ENCODE measurements at regions not wholly inside any gene's neighbourhood (a gene's known extent, or its start where the extent isn't known, plus 50 kb on each side); places are given as distances from the start of the nearest gene placed in this dataset.

DNA sequence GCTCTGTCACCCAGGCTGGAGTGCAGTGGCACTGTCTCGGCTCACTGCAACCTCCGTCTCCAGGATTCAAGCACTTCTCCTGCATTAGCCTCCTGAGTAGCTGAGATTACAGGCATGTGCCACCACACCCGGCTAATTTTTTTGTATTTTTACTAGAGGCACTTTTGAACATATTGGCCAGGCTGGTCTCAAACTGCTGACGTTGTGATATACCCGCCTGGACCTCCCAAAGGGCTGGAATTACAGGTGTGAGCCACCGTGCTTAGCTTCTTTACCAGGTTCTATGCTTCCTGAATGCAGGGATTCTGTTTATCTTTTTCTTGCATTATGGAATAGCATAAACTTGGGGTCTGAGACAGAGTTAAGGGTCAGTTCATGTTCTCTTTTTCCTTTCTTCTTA, 317.9 kb upstream of the RBFOX1 start:
- no peak for DNase-seq (ENCODE audit: low read depth in 2 of 2)

- DNase-seq (ENCODE audit: low read depth in 2 of 2), result no peak
Observed at GRCh38 chr16:7013990-7014389, 318.7 kb upstream of the RBFOX1 start.

DNA sequence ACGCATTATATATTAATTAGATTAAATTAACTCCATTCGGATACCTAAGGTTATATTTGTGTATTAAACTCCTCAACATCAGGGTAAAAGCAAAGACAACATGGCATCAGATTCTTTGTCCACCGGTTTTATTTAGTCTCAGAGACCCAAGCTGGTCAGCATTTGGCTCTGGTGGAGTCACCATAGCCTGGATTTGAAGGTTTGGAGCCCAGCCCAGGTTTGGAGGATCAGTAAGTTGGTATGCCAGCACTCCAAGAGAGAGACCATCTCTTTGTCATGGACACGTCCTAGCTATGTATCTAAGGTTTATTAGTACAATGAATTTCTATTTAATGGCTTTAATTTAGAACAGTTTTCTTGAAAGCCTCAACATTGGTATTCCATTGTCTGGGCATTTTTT, 328.4 kb upstream of the RBFOX1 start:
- DNase-seq (ENCODE audit: low read depth in 2 of 2), result no peak

DNA sequence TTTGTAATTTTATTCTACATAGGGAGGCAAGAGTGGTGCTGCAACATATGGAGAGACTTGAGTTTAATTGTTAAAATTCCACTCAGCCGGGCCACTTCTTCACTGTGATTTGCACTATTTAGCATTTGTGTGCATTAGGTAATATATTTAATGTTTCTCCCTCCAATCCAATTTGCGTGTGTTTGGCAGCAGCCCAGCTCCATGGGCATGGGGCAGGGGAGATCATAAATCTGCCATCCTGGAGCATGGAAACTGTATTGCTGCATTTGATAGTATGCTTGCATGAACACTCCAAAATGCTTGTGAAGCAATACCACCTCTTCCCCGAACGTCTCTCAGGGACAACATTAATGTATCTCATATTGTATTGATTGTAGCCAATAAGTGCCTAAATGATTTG, 339.1 kb upstream of the RBFOX1 start:
- no peak for DNase-seq (ENCODE audit: low read depth in 2 of 2)

DNA sequence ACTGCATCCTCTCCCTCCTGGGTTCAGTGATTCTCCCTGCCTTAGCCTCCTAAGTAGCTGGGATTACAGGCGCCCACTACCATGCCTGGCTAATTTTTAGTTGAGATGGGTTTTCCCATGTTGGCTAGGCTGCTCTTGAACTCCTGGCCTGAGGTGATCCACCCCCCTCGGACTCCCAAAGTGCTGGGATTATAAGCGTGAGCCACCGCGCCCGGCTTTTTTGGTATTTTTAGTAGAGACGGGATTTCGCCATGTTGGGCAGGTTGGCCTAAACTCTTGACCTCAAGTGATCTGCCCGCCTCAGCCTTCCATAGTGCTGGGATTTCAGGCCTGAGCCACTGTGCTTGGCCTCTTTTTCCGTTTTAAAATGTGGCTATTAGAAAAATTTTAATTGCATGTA, 343.8 kb upstream of the RBFOX1 start:
- no peak for DNase-seq (ENCODE audit: low read depth in 2 of 2)

- DNase-seq (ENCODE audit: low read depth in 2 of 2), result no peak
Observed at GRCh38 chr16:6977916-6978315, 354.7 kb upstream of the RBFOX1 start.

DNA sequence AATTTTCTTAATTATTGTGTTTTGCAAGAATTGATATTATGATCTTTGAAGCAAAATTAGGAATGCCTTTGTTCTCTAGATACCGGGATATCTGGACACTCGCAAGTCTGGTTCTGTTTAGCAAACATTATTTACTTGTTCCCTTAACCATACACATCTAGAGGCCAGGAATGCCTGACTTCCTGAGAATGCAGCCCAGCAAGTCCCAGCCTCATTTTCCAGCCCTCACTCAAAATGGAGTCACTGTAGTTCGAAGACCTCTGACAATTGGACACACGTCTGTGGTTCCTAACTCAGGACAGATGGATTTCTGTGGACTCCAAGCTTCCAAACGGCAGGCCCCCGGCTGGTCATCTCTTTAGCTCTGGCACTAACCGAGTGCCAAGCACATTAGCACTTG, 355.4 kb upstream of the RBFOX1 start:
- DNase-seq (ENCODE audit: low read depth in 2 of 2), result no peak

DNA sequence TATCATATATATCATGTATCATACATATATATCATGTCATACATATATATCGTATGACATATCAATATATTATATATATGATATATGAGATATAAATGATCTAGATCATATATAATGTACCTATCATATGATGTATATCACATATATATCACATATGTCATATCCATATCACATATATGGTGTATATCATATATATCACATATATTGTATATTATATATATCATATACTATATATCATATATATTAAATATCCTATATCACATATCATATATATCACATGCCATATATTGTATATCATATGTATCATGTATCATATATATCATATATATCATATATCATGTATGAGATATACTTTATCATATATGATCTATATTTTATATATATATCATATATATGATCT, 355.9 kb upstream of the RBFOX1 start:
- no peak for DNase-seq (ENCODE audit: low read depth in 2 of 2)

DNA sequence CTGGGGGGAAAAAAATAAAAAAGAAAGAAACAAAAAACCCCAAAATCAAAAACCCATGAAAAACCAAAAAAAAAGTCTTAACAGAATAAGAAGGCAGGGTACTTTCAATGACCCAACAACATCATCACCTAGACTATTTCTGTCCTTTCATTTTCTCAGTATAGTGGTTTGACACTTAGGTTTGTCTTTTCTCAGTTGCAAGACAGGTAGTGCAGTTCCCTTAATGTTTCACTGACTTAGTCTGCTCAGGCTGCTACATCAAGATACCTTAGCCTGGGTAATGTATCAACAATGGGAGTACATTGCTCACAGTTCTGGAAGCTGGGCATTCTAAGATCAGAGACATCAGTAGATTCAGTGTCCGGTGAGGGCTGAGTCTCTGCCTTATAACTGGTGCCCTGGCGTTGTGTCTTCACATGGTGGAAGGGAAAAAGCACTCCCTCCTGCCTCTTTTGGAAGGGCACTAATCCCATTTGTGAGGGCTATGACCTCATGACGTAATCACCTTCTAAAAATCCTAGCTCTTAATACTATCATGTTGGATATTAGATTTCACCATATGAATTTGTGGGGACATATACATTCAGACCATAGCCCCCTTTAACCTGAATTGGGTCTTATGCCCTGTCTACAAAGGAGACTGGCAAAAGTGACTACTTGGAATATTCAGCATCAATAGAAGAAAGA, 362.3 kb upstream of the RBFOX1 start:
- DNase-seq (ENCODE audit: low read depth in 2 of 2), result no peak

- no peak for DNase-seq (ENCODE audit: low read depth in 2 of 2)
Observed at GRCh38 chr16:6969594-6969993, 363.1 kb upstream of the RBFOX1 start.

DNA sequence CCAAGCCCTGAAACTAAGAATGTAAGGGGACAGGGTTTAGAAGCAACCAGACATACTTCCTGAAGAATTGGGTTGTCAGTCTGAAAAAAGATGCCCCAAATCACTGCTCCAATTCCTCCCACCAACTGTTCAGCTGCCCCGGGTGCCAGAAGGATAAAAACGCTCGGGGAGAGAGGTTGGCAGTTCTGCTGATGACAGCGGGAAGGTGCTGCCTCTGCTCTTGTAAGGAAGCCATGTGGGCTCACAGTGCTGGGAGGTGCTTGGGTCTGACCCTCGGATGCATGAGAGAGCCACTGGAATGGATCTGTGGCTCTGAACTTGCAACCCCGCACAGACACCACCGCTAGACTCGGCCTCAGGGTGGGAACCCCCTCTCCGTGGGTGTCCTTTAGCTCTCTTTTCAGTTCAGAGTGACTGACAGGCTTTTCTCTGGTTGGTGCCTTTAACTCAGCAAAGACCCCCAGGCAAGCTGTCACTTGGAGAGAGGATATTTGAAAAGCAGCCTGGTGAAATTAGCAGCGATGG, 364.8 kb upstream of the RBFOX1 start:
- no peak for DNase-seq (ENCODE audit: low read depth in 2 of 2)

DNA sequence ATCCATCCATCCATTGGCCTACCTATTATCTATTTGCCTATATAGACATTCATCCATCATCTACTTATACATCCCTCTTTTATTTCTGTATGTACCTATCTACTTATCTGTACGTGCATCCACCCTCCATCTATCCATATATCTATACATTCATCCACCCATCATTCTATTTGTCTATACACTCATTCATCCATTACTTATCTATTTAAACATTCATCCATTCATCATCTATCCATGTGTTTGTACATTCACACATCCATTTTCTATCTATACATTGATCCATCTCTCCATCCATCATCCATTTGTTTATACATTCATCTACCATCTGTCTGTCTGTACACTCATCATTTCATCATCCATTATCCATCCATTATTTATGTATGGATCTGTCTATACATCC, 365.7 kb upstream of the RBFOX1 start:
- DNase-seq (ENCODE audit: low read depth in 2 of 2), result no peak

DNA sequence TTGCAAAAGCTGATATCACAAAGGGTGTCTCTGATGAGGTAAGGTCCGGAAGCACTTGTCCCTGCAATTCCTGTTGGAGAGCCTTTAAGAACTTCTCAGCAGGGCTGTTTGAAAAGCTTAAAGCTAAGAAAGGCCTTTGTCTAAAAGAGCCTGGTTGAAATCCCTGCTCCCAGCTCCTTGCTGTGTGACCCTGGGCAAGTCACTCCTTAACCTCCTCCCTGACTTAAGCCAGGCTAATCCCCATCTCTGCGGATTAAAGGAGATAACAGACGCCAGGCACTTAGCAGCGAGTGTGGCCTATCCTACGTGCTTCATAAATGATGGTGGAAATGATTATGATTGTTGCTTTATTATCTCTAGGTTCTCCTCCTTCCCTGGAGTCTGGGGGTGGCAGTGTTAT, 368.0 kb upstream of the RBFOX1 start:
- DNase-seq (ENCODE audit: low read depth in 2 of 2), result no peak

DNA sequence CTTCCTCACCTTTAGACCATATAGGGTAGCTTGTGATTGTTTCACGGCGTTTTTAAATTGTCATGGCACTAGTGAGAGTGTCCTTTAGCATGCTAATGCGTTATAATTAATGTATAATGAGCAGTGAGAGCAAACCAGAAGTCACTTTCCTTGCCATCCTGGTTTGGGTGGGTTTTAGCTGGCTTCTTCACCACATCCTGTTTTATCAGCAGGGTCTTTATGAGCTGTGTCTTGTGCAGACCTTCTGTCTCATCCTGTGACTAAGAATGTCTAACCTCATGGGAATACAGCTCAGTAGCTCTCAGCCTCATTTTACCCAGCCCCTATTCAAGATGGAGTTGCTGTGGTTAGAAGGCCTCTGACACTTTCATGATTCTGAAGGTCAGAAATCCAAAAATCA, 370.9 kb upstream of the RBFOX1 start:
- DNase-seq (ENCODE audit: low read depth in 2 of 2), result no peak

DNA sequence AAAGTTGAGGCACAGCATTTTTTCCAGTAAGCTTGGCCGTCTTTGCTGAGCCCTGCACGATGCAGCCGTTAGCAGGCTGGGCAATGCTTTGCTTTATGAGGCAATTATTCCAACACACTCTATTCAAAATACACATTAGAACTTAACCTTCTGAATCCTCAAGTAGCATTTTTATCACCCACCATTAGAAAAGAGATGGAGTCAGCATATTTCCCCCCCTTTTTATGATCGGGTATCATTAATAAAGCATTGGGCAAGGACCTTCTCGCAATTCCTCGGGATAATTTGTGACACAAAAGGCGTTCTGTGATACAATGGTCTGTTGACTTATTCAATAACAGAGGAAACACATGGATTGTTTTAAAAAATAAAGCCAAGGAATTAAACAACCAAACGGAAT, 374.5 kb upstream of the RBFOX1 start:
- no peak for DNase-seq (ENCODE audit: low read depth in 2 of 2)

GRCh38 chr16:6957681-6958080, 375.0 kb upstream of the RBFOX1 start:
- DNase-seq (ENCODE audit: low read depth in 2 of 2), result no peak

GRCh38 chr16:6956511-6956910, 376.1 kb upstream of the RBFOX1 start:
- DNase-seq (ENCODE audit: low read depth in 2 of 2), result no peak

- DNase-seq (ENCODE audit: low read depth in 2 of 2), result no peak
Observed at GRCh38 chr16:6955303-6955702, 377.3 kb upstream of the RBFOX1 start.

GRCh38 chr16:6949240-6949639, 383.4 kb upstream of the RBFOX1 start:
- DNase-seq (ENCODE audit: low read depth in 2 of 2), result no peak

- DNase-seq (ENCODE audit: low read depth in 2 of 2), result no peak
Observed at GRCh38 chr16:6947291-6947690, 385.4 kb upstream of the RBFOX1 start.

DNA sequence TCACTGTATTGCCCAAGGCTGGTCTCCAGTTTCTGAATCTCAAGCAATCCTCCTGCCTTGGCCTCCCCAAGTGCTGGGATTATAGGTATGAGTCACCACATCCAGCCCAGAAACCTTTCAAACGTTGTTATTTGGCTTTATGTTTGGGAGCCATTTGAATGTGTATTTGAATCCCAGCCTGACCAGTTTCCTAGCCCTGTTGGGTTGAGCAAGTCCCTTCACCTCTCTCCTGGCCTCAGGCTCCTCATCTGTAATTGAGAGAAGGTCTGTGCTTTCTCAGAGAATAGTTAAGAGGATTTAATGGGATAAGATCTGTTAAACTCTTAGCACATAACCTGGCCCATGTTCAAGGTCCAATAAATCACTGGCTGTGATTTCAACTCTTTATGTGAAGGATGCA, 385.8 kb upstream of the RBFOX1 start:
- DNase-seq (ENCODE audit: low read depth in 2 of 2), result no peak

DNA sequence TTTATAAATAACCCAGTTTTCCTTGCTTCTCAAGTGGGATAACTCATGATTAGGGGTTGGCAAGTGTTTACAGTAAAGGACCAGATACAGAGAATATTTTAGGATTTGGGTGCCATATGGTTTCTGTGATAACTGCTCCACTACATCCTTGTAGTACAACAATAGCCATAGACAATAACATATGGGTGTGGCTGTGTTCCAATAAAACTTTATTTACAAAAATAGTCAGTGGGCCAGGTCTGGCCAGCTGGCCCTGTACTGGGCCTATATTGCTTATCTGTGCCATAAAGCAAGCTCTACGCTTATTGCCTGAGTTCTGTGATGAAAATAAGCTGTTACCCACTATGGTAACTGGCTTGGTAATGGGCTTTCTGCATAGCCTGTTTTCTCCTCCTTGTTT, 386.5 kb upstream of the RBFOX1 start:
- no peak for DNase-seq (ENCODE audit: low read depth in 2 of 2)

GRCh38 chr16:6940968-6941367, 391.7 kb upstream of the RBFOX1 start:
- no peak for DNase-seq (ENCODE audit: low read depth in 2 of 2)

DNA sequence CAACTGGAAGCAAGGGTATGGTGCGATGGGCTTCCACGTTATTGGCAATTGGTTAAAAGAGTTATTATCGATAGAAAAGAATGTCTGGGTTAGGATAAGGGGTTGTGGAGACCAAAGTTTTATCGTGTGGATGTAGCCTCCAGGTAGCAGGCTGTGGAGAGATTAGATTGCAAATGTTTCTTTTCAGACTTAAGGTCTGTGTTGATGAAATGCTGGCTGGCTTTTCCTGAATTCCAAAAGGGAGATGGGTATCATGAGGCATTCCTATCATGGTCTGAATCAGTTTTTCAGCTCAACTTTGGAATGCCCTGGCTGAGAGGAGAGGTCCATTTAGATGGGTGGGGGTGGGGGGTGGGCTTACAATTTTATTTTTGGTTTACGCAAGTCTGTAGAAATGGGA, 395.0 kb upstream of the RBFOX1 start:
- no peak for DNase-seq (ENCODE audit: low read depth in 2 of 2)

All from fibroblast of skin of left biceps (primary cell).